Thoracic aorta (tissue), 2 donors: ENCODE measurements at regions not wholly inside any gene's neighbourhood (a gene's known extent, or its start where the extent isn't known, plus 50 kb on each side); places are given as distances from the start of the nearest gene placed in this dataset.

ENCODE experiments used
- ATAC-seq: fragments of 150-250 bp; one replicate; pipeline ENCODE4 v1.8.0; 2017; ENCODE audit warnings: low read depth; ENCODE audit not compliant: insufficient number of reproducible peaks, low FRiP score
- DNase-seq: peaks from one replicate; pipeline ENCODE4 v3.0.0-alpha.2; 2020; ENCODE audit warnings: low spot score
- H3K27ac ChIP-seq, 2 donors: fragments of 200-600 bp; sonication (generic); 1 replicate in 1 of 2; 2 replicates in 1 of 2; pipeline ENCODE4 v1.5.1; 2016; ENCODE audit warnings: mild to moderate bottlenecking in 2 of 2, moderate library complexity in 2 of 2
- H3K27me3 ChIP-seq: fragments of 200-600 bp; sonication (generic); replicated peaks from 2 replicates; pipeline ENCODE4 v1.6.0; 2016; ENCODE audit warnings: mild to moderate bottlenecking; ENCODE audit not compliant: insufficient read depth
- H3K36me3 ChIP-seq: fragments of 200-600 bp; sonication (generic); one replicate; pipeline ENCODE4 v1.5.1; 2016
- H3K4me1 ChIP-seq, 2 donors: fragments of 200-600 bp; sonication (generic); 1 replicate in 1 of 2; 2 replicates in 1 of 2; pipeline versions ENCODE4 v1.5.1 to v1.6.0; 2016; ENCODE audit warnings: low read depth in 2 of 2, mild to moderate bottlenecking in 1 of 2; ENCODE audit not compliant: control insufficient read depth in 1 of 2
- H3K4me3 ChIP-seq: fragments of 200-600 bp; sonication (generic); 2 replicates; pipeline ENCODE4 v1.5.1; 2016; ENCODE audit warnings: mild to moderate bottlenecking
- H3K9me3 ChIP-seq: fragments of 200-600 bp; sonication (generic); 2 replicates; pipeline ENCODE4 v1.5.1; 2016
- CTCF ChIP-seq: fragments of 200-600 bp; sonication (generic); IDR thresholded peaks from one replicate; pipeline ENCODE4 v1.5.1; 2019; ENCODE audit warnings: antibody characterized with exemption

GRCh38 chr1:172761581-172762486 lies 102.9 kb downstream of the FASLG start:
- DNase-seq (no peak), ATAC-seq (no peak)
- TF ChIP-seq CTCF, result no peak
- no peaks in the 10 kb centered on the region for H3K4me1 ChIP-seq
- no peaks in the 10 kb centered on the region for H3K36me3 ChIP-seq
- H3K4me3 ChIP-seq, result no peak overlapping the region
- H3K27ac ChIP-seq, result no peak overlapping the region
- H3K27me3 ChIP-seq, result no peaks in the 10 kb centered on the region
- no peaks in the 10 kb centered on the region for H3K9me3 ChIP-seq

- Histone ChIP-seq H3K36me3 (no peaks in the 10 kb centered on the region), H3K4me3 (no peak overlapping the region), H3K4me1 (no peaks in the 10 kb centered on the region), H3K27ac (no peak overlapping the region), H3K9me3 (no peaks in the 10 kb centered on the region), H3K27me3 (no peaks in the 10 kb centered on the region)
- no peak for ATAC-seq
- no peak for DNase-seq
- TF ChIP-seq CTCF, result no peak
These were observed 104.2 kb downstream of the FASLG start for GRCh38 chr1:172763057-172763456.

GRCh38 chr1:172764378-172764777 lies 105.5 kb downstream of the FASLG start:
- H3K27me3 ChIP-seq, result no peaks in the 10 kb centered on the region
- H3K4me3 ChIP-seq, result no peak overlapping the region
- H3K4me1 ChIP-seq, result no peaks in the 10 kb centered on the region
- DNase-seq (no peak), ATAC-seq (no peak)
- H3K36me3 ChIP-seq, result no peaks in the 10 kb centered on the region
- no peaks in the 10 kb centered on the region for H3K9me3 ChIP-seq
- no peak for TF ChIP-seq CTCF
- no peak overlapping the region for H3K27ac ChIP-seq

- H3K4me1 ChIP-seq, result no peaks in the 10 kb centered on the region
- TF ChIP-seq CTCF, result no peak
- H3K27me3 ChIP-seq, result no peaks in the 10 kb centered on the region
- no peak for DNase-seq
- no peaks in the 10 kb centered on the region for H3K9me3 ChIP-seq
- no peak for ATAC-seq
- no peaks in the 10 kb centered on the region for H3K36me3 ChIP-seq
- H3K27ac ChIP-seq, result no peak overlapping the region
- H3K4me3 ChIP-seq, result no peak overlapping the region
These were observed 107.6 kb downstream of the FASLG start for GRCh38 chr1:172766462-172766861.

- H3K36me3 ChIP-seq, result no peaks in the 10 kb centered on the region
- DNase-seq, result no peak
- no peaks in the 10 kb centered on the region for H3K4me1 ChIP-seq
- no peak overlapping the region for H3K27ac ChIP-seq
- H3K27me3 ChIP-seq, result no peaks in the 10 kb centered on the region
- TF ChIP-seq CTCF, result no peak
- H3K9me3 ChIP-seq, result no peaks in the 10 kb centered on the region
- no peak overlapping the region for H3K4me3 ChIP-seq
- ATAC-seq, result no peak
These were observed 111.2 kb downstream of the FASLG start for GRCh38 chr1:172770071-172770470.
